ENCODE measurements at regions not wholly inside any gene's neighbourhood (a gene's known extent, or its start where the extent isn't known, plus 50 kb on each side); places are given as distances from the start of the nearest gene placed in this dataset.
"Not testable (repeated sequence)": the region's sequence is repeated elsewhere in the genome, so short reads cannot be mapped to it uniquely, and the experiment has no call there.

DNA sequence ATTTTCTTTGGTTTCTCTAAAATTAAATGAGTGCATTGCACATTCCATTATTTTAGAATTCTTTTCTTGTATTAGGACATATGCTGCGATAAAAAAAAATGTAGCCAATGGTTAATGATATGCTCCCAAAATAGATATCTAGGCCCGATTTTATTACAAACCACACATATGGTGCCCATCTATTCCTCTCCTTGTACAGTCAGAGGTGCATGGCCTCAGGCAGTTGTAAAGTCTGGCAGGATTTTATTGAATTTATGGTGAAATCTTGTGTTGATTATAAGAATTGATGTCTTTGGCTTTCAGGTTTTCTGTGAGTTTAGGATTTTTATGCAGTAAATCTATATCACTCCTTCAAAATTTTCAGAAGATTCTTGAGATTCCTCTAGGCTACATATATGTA, 192.2 kb downstream of the RFPL4B start:
- Histone ChIP-seq H3K36me3 (no peaks in the 10 kb centered on the region), H3K4me1 (no peaks in the 10 kb centered on the region), H3K27ac (no peak overlapping the region), H3K4me3 (no peak overlapping the region), H3K27me3 (no peaks in the 10 kb centered on the region), H3K9me3 (no peaks in the 10 kb centered on the region)
- TF ChIP-seq CTCF (IDR thresholded peaks at IDR 0.05) = no peak
- no peak for TF ChIP-seq POLR2A (IDR thresholded peaks at IDR 0.05)
- DNase-seq = no peak
- intact Hi-C loops (cut with DNase I; ENCODE audit: low total_unique reads) = no loop called here

GRCh38 chr6:112541847-112542246, 194.7 kb downstream of the RFPL4B start:
- DNase-seq; intact Hi-C loops (cut with DNase I; ENCODE audit: low total_unique reads); H3K9me3 ChIP-seq; H3K36me3 ChIP-seq; H3K27me3 ChIP-seq; H3K4me3 ChIP-seq; H3K27ac ChIP-seq; H3K4me1 ChIP-seq: not testable (repeated sequence)

- DNase-seq; H3K9me3 ChIP-seq; H3K27me3 ChIP-seq; H3K4me3 ChIP-seq; intact Hi-C loops (cut with DNase I; ENCODE audit: low total_unique reads); H3K4me1 ChIP-seq; H3K36me3 ChIP-seq; H3K27ac ChIP-seq: not testable (repeated sequence)
These were observed 200.4 kb downstream of the RFPL4B start for GRCh38 chr6:112547321-112548085.

- TF ChIP-seq POLR2A (IDR thresholded peaks at IDR 0.05) = no peak
- TF ChIP-seq CTCF (IDR thresholded peaks at IDR 0.05) = no peak
These were observed 202.6 kb downstream of the RFPL4B start for GRCh38 chr6:112549749-112550148.

DNA sequence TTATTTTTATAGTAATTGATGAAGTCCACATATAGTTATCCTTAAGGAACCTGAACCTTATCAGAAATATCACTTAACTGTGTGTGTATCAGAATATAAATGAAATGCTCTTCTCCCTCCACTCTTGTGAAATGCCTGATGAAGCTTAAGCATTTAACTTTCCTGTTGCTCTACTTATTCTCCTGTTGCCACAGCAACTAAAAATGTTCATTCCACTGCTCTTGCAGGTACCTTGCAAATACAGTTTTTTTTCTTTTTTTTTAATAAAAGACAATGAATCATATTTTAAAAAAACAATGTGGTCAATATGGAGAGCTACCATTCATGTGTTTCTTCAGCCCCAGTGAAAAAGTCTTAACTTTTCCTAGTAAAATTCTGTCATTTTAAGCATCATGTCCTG, 210.3 kb downstream of the RFPL4B start:
- TF ChIP-seq CTCF (IDR thresholded peaks at IDR 0.05) = no peak
- TF ChIP-seq POLR2A (IDR thresholded peaks at IDR 0.05) = no peak
- Histone ChIP-seq H3K4me1 (no peaks in the 10 kb centered on the region), H3K27me3 (no peaks in the 10 kb centered on the region), H3K27ac (no peak overlapping the region), H3K36me3 (no peaks in the 10 kb centered on the region), H3K9me3 (peaks cover 0 to 3% of the 10 kb centered on the region in 2 donors), H3K4me3 (no peak overlapping the region)
- intact Hi-C loops (cut with DNase I; ENCODE audit: low total_unique reads) = no loop called here
- no peak for DNase-seq

More at GRCh38 chr6:112549749-112550148, 202.6 kb downstream of the RFPL4B start:
- intact Hi-C loops (cut with DNase I; ENCODE audit: low total_unique reads) = no loop called here
- H3K4me3 ChIP-seq = no peak overlapping the region
- no peak for DNase-seq
- no peaks in the 10 kb centered on the region for H3K4me1 ChIP-seq
- H3K27ac ChIP-seq = no peak overlapping the region
- H3K9me3 ChIP-seq = peaks cover 0 to 3% of the 10 kb centered on the region in 2 donors
- H3K36me3 ChIP-seq = no peaks in the 10 kb centered on the region
- no peaks in the 10 kb centered on the region for H3K27me3 ChIP-seq

DNA sequence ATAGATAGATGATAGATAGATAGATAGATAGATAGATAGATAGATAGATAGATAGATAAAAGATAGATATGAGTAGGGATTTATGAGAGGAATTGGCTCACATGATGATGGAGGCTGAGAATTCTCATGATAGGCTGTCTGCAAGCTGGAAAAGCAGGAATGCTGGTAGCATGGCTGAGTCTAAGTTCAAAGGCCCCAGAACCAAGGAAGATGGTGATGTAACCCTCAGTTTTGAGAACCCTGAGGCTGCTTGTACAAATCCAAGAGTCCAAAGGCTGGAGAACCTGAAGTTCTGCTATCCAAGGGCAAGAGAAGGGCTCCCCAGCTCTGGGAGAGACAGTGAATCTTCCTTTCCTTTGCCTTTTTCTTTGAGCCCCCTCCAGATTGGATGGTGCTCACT, 210.8 kb downstream of the RFPL4B start:
- no peaks in the 10 kb centered on the region for H3K27me3 ChIP-seq
- H3K36me3 ChIP-seq = no peaks in the 10 kb centered on the region
- no peak overlapping the region for H3K4me3 ChIP-seq
- no peak overlapping the region for H3K27ac ChIP-seq
- H3K9me3 ChIP-seq = peaks cover 0 to 3% of the 10 kb centered on the region in 2 donors
- no peaks in the 10 kb centered on the region for H3K4me1 ChIP-seq
- intact Hi-C loops (cut with DNase I; ENCODE audit: low total_unique reads) = no loop called here
- DNase-seq = no peak
- no peak for TF ChIP-seq POLR2A (IDR thresholded peaks at IDR 0.05)
- TF ChIP-seq CTCF (IDR thresholded peaks at IDR 0.05) = no peak
